Keratinocyte (primary cell): ENCODE measurements at regions not wholly inside any gene's neighbourhood (a gene's known extent, or its start where the extent isn't known, plus 50 kb on each side); places are given as distances from the start of the nearest gene placed in this dataset.

ENCODE experiments used
- EZH2 ChIP-seq: IDR thresholded peaks from one replicate; pipeline ENCODE4 v1.6.1; 2012; ENCODE audit warnings: inconsistent platforms, mild to moderate bottlenecking, low read length, moderate library complexity
- TF ChIP-seq, protein P1 (sequence below), 3 experiments: IDR thresholded peaks in 1 of 3; conservative IDR thresholded peaks in 1 of 3; optimal IDR thresholded peaks in 1 of 3; 2 replicates in 2 of 3; 3 replicates in 1 of 3; pipeline versions ENCODE3 to v1.5.1; 2011; ENCODE audit warnings: low read length in 3 of 3, mild to moderate bottlenecking in 3 of 3, moderate library complexity in 2 of 3, control low read depth in 1 of 3, inconsistent platforms in 1 of 3; ENCODE audit not compliant: insufficient read depth in 2 of 3; ENCODE audit errors: extremely low read depth in 1 of 3

DNA sequence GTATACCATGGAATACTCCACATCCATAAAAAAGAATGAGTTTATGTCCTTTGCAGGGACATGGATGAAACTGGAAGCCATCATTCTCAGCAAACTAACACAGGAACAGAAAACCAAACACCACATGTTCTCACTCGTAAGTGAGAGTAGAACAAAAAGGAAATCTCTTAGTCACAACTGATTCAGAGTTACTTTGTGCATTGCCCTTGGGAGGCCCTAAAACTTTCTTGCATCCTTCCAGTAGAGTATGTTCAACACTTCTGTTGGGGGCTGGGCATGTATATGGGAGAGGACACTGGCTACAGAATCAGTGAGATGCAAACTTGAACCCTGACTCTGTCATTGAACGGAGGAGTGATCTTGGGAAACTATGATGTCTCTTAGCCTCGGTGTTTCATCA lies 147.4 kb upstream of the IRX5 start:
- TF ChIP-seq, protein P1, sequence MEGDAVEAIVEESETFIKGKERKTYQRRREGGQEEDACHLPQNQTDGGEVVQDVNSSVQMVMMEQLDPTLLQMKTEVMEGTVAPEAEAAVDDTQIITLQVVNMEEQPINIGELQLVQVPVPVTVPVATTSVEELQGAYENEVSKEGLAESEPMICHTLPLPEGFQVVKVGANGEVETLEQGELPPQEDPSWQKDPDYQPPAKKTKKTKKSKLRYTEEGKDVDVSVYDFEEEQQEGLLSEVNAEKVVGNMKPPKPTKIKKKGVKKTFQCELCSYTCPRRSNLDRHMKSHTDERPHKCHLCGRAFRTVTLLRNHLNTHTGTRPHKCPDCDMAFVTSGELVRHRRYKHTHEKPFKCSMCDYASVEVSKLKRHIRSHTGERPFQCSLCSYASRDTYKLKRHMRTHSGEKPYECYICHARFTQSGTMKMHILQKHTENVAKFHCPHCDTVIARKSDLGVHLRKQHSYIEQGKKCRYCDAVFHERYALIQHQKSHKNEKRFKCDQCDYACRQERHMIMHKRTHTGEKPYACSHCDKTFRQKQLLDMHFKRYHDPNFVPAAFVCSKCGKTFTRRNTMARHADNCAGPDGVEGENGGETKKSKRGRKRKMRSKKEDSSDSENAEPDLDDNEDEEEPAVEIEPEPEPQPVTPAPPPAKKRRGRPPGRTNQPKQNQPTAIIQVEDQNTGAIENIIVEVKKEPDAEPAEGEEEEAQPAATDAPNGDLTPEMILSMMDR (optimal IDR thresholded peaks at IDR 0.05 in 1 of 3, IDR thresholded peaks at IDR 0.05 in 1 of 3, conservative IDR thresholded peaks at IDR 0.05 in 1 of 3; ENCODE audit: extremely low read depth in 1 of 3, insufficient read depth in 2 of 3, low read length in 3 of 3): no peak
- TF ChIP-seq EZH2: no peak
